H9 (cell line): ENCODE measurements at regions not wholly inside any gene's neighbourhood (a gene's known extent, or its start where the extent isn't known, plus 50 kb on each side); places are given as distances from the start of the nearest gene placed in this dataset.

Source experiments
- DNase-seq: peaks from one replicate; pipeline ENCODE4 v3.0.0-alpha.2; 2017
- H2AFZ ChIP-seq: one replicate; pipeline ENCODE4 v1.6.1; 2013; ENCODE audit warnings: mild to moderate bottlenecking, low read length, control low read depth, moderate library complexity
- H2AK5ac ChIP-seq: 2 replicates; pipeline ENCODE4 v1.6.1; 2013; ENCODE audit warnings: low read length, control low read depth, mixed read lengths; ENCODE audit not compliant: insufficient read length
- H2BK120ac ChIP-seq: one replicate; pipeline ENCODE4 v1.6.1; 2013; ENCODE audit warnings: low read depth, mild to moderate bottlenecking, low read length, control low read depth, inconsistent platforms; ENCODE audit not compliant: poor library complexity, severe bottlenecking
- H2BK12ac ChIP-seq: 2 replicates; pipeline ENCODE4 v1.6.1; 2013; ENCODE audit warnings: low read length, control low read depth, mixed read lengths, low read depth; ENCODE audit not compliant: insufficient read length
- H2BK15ac ChIP-seq: 2 replicates; pipeline ENCODE4 v1.6.1; 2013; ENCODE audit warnings: low read depth, low read length, control low read depth
- H2BK20ac ChIP-seq: one replicate; pipeline ENCODE4 v1.6.1; 2013; ENCODE audit warnings: low read depth, mild to moderate bottlenecking, low read length, control low read depth, inconsistent platforms; ENCODE audit not compliant: poor library complexity, severe bottlenecking
- H2BK5ac ChIP-seq: 2 replicates; pipeline ENCODE4 v1.6.1; 2013; ENCODE audit warnings: low read length, control low read depth, mixed read lengths; ENCODE audit not compliant: insufficient read length
- H3K14ac ChIP-seq: 2 replicates; pipeline ENCODE4 v1.6.1; 2013; ENCODE audit warnings: low read length, control low read depth; ENCODE audit not compliant: insufficient read depth
- H3K18ac ChIP-seq: 2 replicates; pipeline ENCODE4 v1.6.1; 2013; ENCODE audit warnings: low read depth, mild to moderate bottlenecking, mixed read lengths, low read length, control low read depth; ENCODE audit not compliant: insufficient read length
- H3K23ac ChIP-seq: 2 replicates; pipeline ENCODE4 v1.6.1; 2013; ENCODE audit warnings: low read length, control low read depth, mixed read lengths, low read depth; ENCODE audit not compliant: insufficient read length
- H3K23me2 ChIP-seq: 2 replicates; pipeline ENCODE4 v1.6.1; 2013; ENCODE audit warnings: low read depth, mild to moderate bottlenecking, mixed read lengths, low read length, control low read depth; ENCODE audit not compliant: insufficient read length, poor library complexity, severe bottlenecking
- H3K27ac ChIP-seq: 2 replicates; pipeline ENCODE4 v1.5.1; 2013; ENCODE audit warnings: low read length, control low read depth, mixed read lengths, low read depth; ENCODE audit not compliant: insufficient read length
- H3K27me3 ChIP-seq: 2 replicates; pipeline ENCODE4 v1.6.1; 2013; ENCODE audit warnings: low read length, control low read depth, inconsistent platforms; ENCODE audit not compliant: insufficient read depth
- H3K4ac ChIP-seq: 2 replicates; pipeline ENCODE4 v1.6.1; 2013; ENCODE audit warnings: low read depth, mild to moderate bottlenecking, control low read depth, inconsistent platforms, low read length, moderate library complexity
- H3K4me1 ChIP-seq: 2 replicates; pipeline ENCODE4 v1.6.1; 2013; ENCODE audit warnings: low read length, control low read depth, inconsistent platforms; ENCODE audit not compliant: insufficient read depth
- H3K4me2 ChIP-seq: 2 replicates; pipeline ENCODE4 v1.6.1; 2013; ENCODE audit warnings: low read length, control low read depth, mixed read lengths; ENCODE audit not compliant: insufficient read length, insufficient read depth
- H3K56ac ChIP-seq: 2 replicates; pipeline ENCODE4 v1.6.1; 2013; ENCODE audit warnings: low read depth, mild to moderate bottlenecking, mixed read lengths, low read length, control low read depth; ENCODE audit not compliant: insufficient read length
- H3K79me1 ChIP-seq: 2 replicates; pipeline ENCODE4 v1.6.1; 2013; ENCODE audit warnings: low read depth, mild to moderate bottlenecking, moderate library complexity, low read length, control low read depth, inconsistent platforms; ENCODE audit not compliant: insufficient read depth, poor library complexity, severe bottlenecking
- H3K79me2 ChIP-seq: 2 replicates; pipeline ENCODE4 v1.6.1; 2013; ENCODE audit warnings: low read length, control low read depth, inconsistent platforms; ENCODE audit not compliant: insufficient read depth
- H3K9ac ChIP-seq: 2 replicates; pipeline ENCODE4 v1.6.1; 2013; ENCODE audit warnings: low read length, control low read depth, mixed read lengths; ENCODE audit not compliant: insufficient read length; ENCODE audit errors: extremely low read depth
- H3K9me3 ChIP-seq: one replicate; pipeline ENCODE4 v1.6.1; 2013; ENCODE audit warnings: low read depth, low read length, inconsistent platforms; ENCODE audit not compliant: control insufficient read depth
- H3T11ph ChIP-seq: one replicate; pipeline ENCODE4 v1.6.1; 2013; ENCODE audit warnings: mild to moderate bottlenecking, low read length, control low read depth, inconsistent platforms
- H4K20me1 ChIP-seq: one replicate; pipeline ENCODE4 v1.6.1; 2013; ENCODE audit not compliant: control insufficient read depth, insufficient read length, insufficient read depth
- H4K5ac ChIP-seq: 2 replicates; pipeline ENCODE4 v1.6.1; 2013; ENCODE audit warnings: low read depth, mild to moderate bottlenecking, mixed read lengths, low read length, control low read depth; ENCODE audit not compliant: insufficient read length
- H4K8ac ChIP-seq: replicated peaks from 2 replicates; pipeline ENCODE4 v1.6.1; 2013; ENCODE audit warnings: low read length, control low read depth, mixed read lengths, low read depth; ENCODE audit not compliant: insufficient read length
- H4K91ac ChIP-seq: 2 replicates; pipeline ENCODE4 v1.6.1; 2013; ENCODE audit warnings: low read depth, mild to moderate bottlenecking, moderate library complexity, mixed read lengths, low read length, control low read depth; ENCODE audit not compliant: insufficient read length
- H3K27ac Mint-ChIP-seq, 3 experiments: 2 replicates in 2 of 3; 3 replicates in 1 of 3; pipeline ENCODE4 v1.8.0; 2020 to 2021; ENCODE audit warnings: mixed read lengths in 3 of 3, mild to moderate bottlenecking in 1 of 3, moderate library complexity in 1 of 3
- H3K27me3 Mint-ChIP-seq: 2 replicates; pipeline ENCODE4 v1.8.0; 2021; ENCODE audit warnings: low read depth, mild to moderate bottlenecking, moderate library complexity, mixed read lengths
- H3K36me3 Mint-ChIP-seq, 3 experiments: 2 replicates in 2 of 3; 3 replicates in 1 of 3; pipeline ENCODE4 v1.8.0; 2020 to 2021; ENCODE audit warnings: low read depth in 3 of 3, mixed read lengths in 3 of 3; ENCODE audit not compliant: insufficient read depth in 1 of 3
- H3K4me1 Mint-ChIP-seq, 2 experiments: 2 replicates each; pipeline ENCODE4 v1.8.0; 2020; ENCODE audit warnings: mixed read lengths in 2 of 2
- H3K4me3 Mint-ChIP-seq, 2 experiments: 2 replicates in 1 of 2; 3 replicates in 1 of 2; pipeline ENCODE4 v1.8.0; 2020 to 2021; ENCODE audit warnings: mild to moderate bottlenecking in 2 of 2, mixed read lengths in 2 of 2, moderate library complexity in 1 of 2
- H3K9me3 Mint-ChIP-seq, 2 experiments: 2 replicates in 1 of 2; 3 replicates in 1 of 2; pipeline ENCODE4 v1.8.0; 2020; ENCODE audit warnings: mild to moderate bottlenecking in 2 of 2, mixed read lengths in 2 of 2, moderate library complexity in 1 of 2
- WGBS: extraction: QIAGEN DNeasy Blood & Tissue Kit; methylation state at CpG from one replicate; pipeline ENCODE4 v1.1.7; 2013; ENCODE audit warnings: missing lambda C conversion rate, low lambda C conversion rate, mixed read lengths; ENCODE audit not compliant: insufficient read length; ENCODE audit errors: extremely low coverage; 5-methylcytosine and 5-hydroxymethylcytosine counted together
- TF ChIP-seq, protein P1 (sequence below): fragments of 200-600 bp; sonication (generic); conservative IDR thresholded peaks from 3 replicates; pipeline ENCODE4 v1.8.0; 2021; ENCODE audit warnings: antibody characterized with exemption, mild to moderate bottlenecking

DNA sequence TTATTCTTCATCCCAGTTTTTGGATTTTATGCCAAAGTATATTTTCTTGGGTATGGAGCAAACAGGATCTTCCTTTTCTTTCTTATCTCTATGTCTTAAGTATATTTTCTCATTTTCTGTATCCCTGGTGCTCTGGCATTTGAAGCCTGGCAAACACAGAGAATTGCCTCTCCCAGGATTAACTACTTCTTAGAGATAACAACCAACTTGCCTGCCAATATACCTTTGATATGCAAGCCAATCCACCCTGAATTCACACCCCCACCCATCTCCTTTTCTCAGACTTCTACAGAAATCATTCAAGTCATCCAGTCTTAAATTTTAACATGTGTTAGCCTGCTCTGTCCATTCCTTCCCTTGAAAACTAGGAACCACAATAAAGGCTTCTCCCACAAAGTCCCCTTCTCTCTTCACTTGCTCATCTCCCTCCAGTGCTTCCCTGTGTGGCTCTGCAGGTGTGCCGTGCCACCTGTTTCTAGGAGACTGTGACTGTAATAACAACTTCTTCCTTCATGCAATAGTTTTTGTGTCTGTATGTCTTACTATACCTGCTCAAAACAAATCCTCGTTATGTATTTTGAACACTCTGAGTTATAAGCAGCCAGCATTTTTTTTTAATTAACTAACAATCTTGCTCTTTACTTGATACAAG, 649.7 kb upstream of the RIOK2 start:
- no peak overlapping the region for H3K18ac ChIP-seq
- H3K4me1 ChIP-seq, result 0 out of 2 replicates have a peak, but pooled peaks cover 2% of the 10 kb centered on the region
- Mint-ChIP-seq H3K4me3 (no peak overlapping the region), H3K4me1 (peaks cover 0 to 5% of the 10 kb centered on the region in 2 experiments; a peak in 2 of 4 replicates), H3K9me3 (no peaks in the 10 kb centered on the region), H3K36me3 (no peaks in the 10 kb centered on the region), H3K27ac (no peak overlapping the region), H3K27me3 (no peaks in the 10 kb centered on the region)
- no peak overlapping the region for H2AK5ac ChIP-seq
- TF ChIP-seq, protein P1, sequence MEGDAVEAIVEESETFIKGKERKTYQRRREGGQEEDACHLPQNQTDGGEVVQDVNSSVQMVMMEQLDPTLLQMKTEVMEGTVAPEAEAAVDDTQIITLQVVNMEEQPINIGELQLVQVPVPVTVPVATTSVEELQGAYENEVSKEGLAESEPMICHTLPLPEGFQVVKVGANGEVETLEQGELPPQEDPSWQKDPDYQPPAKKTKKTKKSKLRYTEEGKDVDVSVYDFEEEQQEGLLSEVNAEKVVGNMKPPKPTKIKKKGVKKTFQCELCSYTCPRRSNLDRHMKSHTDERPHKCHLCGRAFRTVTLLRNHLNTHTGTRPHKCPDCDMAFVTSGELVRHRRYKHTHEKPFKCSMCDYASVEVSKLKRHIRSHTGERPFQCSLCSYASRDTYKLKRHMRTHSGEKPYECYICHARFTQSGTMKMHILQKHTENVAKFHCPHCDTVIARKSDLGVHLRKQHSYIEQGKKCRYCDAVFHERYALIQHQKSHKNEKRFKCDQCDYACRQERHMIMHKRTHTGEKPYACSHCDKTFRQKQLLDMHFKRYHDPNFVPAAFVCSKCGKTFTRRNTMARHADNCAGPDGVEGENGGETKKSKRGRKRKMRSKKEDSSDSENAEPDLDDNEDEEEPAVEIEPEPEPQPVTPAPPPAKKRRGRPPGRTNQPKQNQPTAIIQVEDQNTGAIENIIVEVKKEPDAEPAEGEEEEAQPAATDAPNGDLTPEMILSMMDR, result no peak
- no peak for DNase-seq
- H3K79me1 ChIP-seq, result no peaks in the 10 kb centered on the region
- H4K5ac ChIP-seq, result no peak overlapping the region
- H3K27ac ChIP-seq, result no peak overlapping the region
- no peak overlapping the region for H3T11ph ChIP-seq
- no peaks in the 10 kb centered on the region for H3K9me3 ChIP-seq
- no peak overlapping the region for H2BK20ac ChIP-seq
- no peaks in the 10 kb centered on the region for H4K20me1 ChIP-seq
- H2BK15ac ChIP-seq, result no peak overlapping the region
- H3K27me3 ChIP-seq, result no peaks in the 10 kb centered on the region
- no peak overlapping the region for H3K56ac ChIP-seq
- H3K14ac ChIP-seq, result no peak overlapping the region
- no peak overlapping the region for H4K91ac ChIP-seq
- no peak overlapping the region for H3K9ac ChIP-seq
- no peak overlapping the region for H2AFZ ChIP-seq
- no peaks in the 10 kb centered on the region for H3K79me2 ChIP-seq
- no peak overlapping the region for H2BK12ac ChIP-seq
- no peak overlapping the region for H3K4me2 ChIP-seq
- H4K8ac ChIP-seq, result no peak overlapping the region
- H3K23me2 ChIP-seq, result no peaks in the 10 kb centered on the region
- H3K23ac ChIP-seq, result no peak overlapping the region
- no peak overlapping the region for H2BK5ac ChIP-seq
- H3K4ac ChIP-seq, result no peak overlapping the region
- no peak overlapping the region for H2BK120ac ChIP-seq
- no CpG with 5 or more reads among the region's 2 CpGs for WGBS
